ENCODE measurements at regions not wholly inside any gene's neighbourhood (a gene's known extent, or its start where the extent isn't known, plus 50 kb on each side); places are given as distances from the start of the nearest gene placed in this dataset.

GRCh38 chr2:19671916-19672315 lies 229.9 kb downstream of the TTC32 start:
- TF ChIP-seq, protein P1, sequence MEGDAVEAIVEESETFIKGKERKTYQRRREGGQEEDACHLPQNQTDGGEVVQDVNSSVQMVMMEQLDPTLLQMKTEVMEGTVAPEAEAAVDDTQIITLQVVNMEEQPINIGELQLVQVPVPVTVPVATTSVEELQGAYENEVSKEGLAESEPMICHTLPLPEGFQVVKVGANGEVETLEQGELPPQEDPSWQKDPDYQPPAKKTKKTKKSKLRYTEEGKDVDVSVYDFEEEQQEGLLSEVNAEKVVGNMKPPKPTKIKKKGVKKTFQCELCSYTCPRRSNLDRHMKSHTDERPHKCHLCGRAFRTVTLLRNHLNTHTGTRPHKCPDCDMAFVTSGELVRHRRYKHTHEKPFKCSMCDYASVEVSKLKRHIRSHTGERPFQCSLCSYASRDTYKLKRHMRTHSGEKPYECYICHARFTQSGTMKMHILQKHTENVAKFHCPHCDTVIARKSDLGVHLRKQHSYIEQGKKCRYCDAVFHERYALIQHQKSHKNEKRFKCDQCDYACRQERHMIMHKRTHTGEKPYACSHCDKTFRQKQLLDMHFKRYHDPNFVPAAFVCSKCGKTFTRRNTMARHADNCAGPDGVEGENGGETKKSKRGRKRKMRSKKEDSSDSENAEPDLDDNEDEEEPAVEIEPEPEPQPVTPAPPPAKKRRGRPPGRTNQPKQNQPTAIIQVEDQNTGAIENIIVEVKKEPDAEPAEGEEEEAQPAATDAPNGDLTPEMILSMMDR (IDR thresholded peaks at IDR 0.05) = no peak
- no peak for TF ChIP-seq POLR2A (IDR thresholded peaks at IDR 0.05)

All from esophagus squamous epithelium (tissue), 4 donors.